ENCODE measurements at regions not wholly inside any gene's neighbourhood (a gene's known extent, or its start where the extent isn't known, plus 50 kb on each side); places are given as distances from the start of the nearest gene placed in this dataset.

GRCh38 chr6:19214231-19214630 is 622.9 kb upstream of the ID4 start:
- 95% methylated on average over 2 of the region's 2 CpGs; no CpG with 5 or more reads in 1 of the 2 experiments for WGBS, 2 experiments (ENCODE audit: extremely low coverage in 1 of 2, insufficient coverage in 1 of 2, insufficient read length in 1 of 2, insufficient replicate concordance in 2 of 2, low coverage in 1 of 2, low lambda C conversion rate in 2 of 2, missing lambda C conversion rate in 1 of 2)
- Histone ChIP-seq H3K14ac (ENCODE audit: insufficient read length) (no peak overlapping the region), H3K56ac (replicated peaks; ENCODE audit: insufficient read length, low read depth, low read length) (no peak overlapping the region), H3K23me2 (ENCODE audit: low read depth, low read length) (no peaks in the 10 kb centered on the region), H2BK15ac (ENCODE audit: low read length) (no peak overlapping the region), H3K4me3 (ENCODE audit: extremely low read depth in 1 of 4, insufficient read depth in 2 of 4, low read depth in 3 of 4, low read length in 4 of 4) (no peak overlapping the region), H3K4me2 (ENCODE audit: insufficient read depth in 1 of 2, low read depth in 2 of 2, low read length in 2 of 2) (no peak overlapping the region), H4K20me1 (replicated peaks in 1 of 2; ENCODE audit: control insufficient read depth in 1 of 2, insufficient read depth in 2 of 2, low read length in 2 of 2) (peaks cover 0 to 3% of the 10 kb centered on the region in 2 experiments), H3K4ac (replicated peaks; ENCODE audit: insufficient read length, low read depth, low read length) (no peak overlapping the region), H2BK20ac (ENCODE audit: low read length) (no peak overlapping the region), H4K91ac (replicated peaks; ENCODE audit: insufficient read length, low read length) (no peak overlapping the region), H3K27me3 (replicated peaks in 1 of 4; ENCODE audit: control insufficient read depth in 3 of 4, extremely low read depth in 1 of 4, insufficient read depth in 3 of 4, low read length in 3 of 4) (peaks cover 0 to 1% (median 0%) of the 10 kb centered on the region in 4 experiments; a peak in 1 of 7 replicates), H3K36me3 (ENCODE audit: control insufficient read depth in 2 of 4, insufficient read depth in 4 of 4, low read length in 3 of 4) (no peaks in the 10 kb centered on the region), H3K79me2 (ENCODE audit: control insufficient read depth in 1 of 2, insufficient read depth in 2 of 2, low read length in 2 of 2) (no peaks in the 10 kb centered on the region), H3K79me1 (ENCODE audit: low read depth, low read length) (no peaks in the 10 kb centered on the region), H2AFZ (ENCODE audit: low read length) (no peak overlapping the region), H3K9me3 (ENCODE audit: insufficient read depth in 2 of 2, low read depth in 1 of 2, low read length in 1 of 2) (peaks cover 0 to 3% of the 10 kb centered on the region in 2 experiments; a peak in 1 of 4 replicates), H4K5ac (ENCODE audit: insufficient read length, low read depth, low read length) (no peak overlapping the region), H2BK12ac (ENCODE audit: low read depth, low read length) (no peak overlapping the region), H3K4me1 (replicated peaks in 1 of 4; ENCODE audit: control insufficient read depth in 3 of 4, insufficient read depth in 4 of 4, low read length in 3 of 4) (no peaks in the 10 kb centered on the region), H2BK120ac (replicated peaks; ENCODE audit: low read depth, low read length) (no peak overlapping the region), H3K18ac (ENCODE audit: extremely low read depth, low read length) (no peak overlapping the region), H4K8ac (ENCODE audit: extremely low read depth, insufficient read depth, low read length) (no peak overlapping the region), H2BK5ac (ENCODE audit: low read depth, low read length) (no peak overlapping the region), H3K27ac (ENCODE audit: low read depth, low read length) (no peak overlapping the region), H3K9ac (replicated peaks in 1 of 4; ENCODE audit: extremely low read depth in 1 of 4, low read depth in 3 of 4, low read length in 3 of 4) (no peak overlapping the region), H3K23ac (ENCODE audit: insufficient read length) (no peak overlapping the region), H2AK5ac (ENCODE audit: low read depth, low read length) (no peak overlapping the region)
- POLR2A ChIA-PET (ENCODE audit: partially characterized antibody): no interaction called here
- FAIRE-seq (no peak), DNase-seq (ENCODE audit: low read depth in 1 of 2, low spot score in 2 of 2) (no peak)
- TF ChIP-seq KDM1A (IDR thresholded peaks at IDR 0.05; ENCODE audit: borderline replicate concordance, low read length) (no peak), BCL11A (IDR thresholded peaks at IDR 0.05; ENCODE audit: low read depth in 2 of 2, low read length in 2 of 2) (no peak), TEAD4 (IDR thresholded peaks at IDR 0.05; ENCODE audit: low read depth, low read length) (no peak), CBX8 (IDR thresholded peaks at IDR 0.05; ENCODE audit: borderline replicate concordance, low read depth, low read length) (no peak), RNF2 (IDR thresholded peaks at IDR 0.05; ENCODE audit: borderline replicate concordance, low read depth, low read length, missing control alignments, poor library complexity, severe bottlenecking) (no peak), CEBPB (IDR thresholded peaks at IDR 0.05; ENCODE audit: low read depth, low read length) (no peak), HDAC6 (IDR thresholded peaks at IDR 0.05; ENCODE audit: low read depth, low read length) (no peak)
- CTCF ChIA-PET (ENCODE audit: partially characterized antibody): interaction anchor here (0.7 to 1.3 kb wide), 3 partner anchors 10 to 462 kb away, joined by 3 to 6 read pairs (median 4); no protein-coding TSS in a partner anchor

All from H1 (cell line).